CD14-positive monocyte (primary cell): ENCODE measurements at regions not wholly inside any gene's neighbourhood (a gene's known extent, or its start where the extent isn't known, plus 50 kb on each side); places are given as distances from the start of the nearest gene placed in this dataset.

Source experiments
- DNase-seq, 3 donors: peaks; one replicate each; pipeline ENCODE4 v3.0.0-alpha.2; 2011 to 2022
- H2AFZ ChIP-seq: 2 replicates; pipeline ENCODE4 v1.6.0; 2012; ENCODE audit warnings: mild to moderate bottlenecking, low read depth, low read length, inconsistent platforms; ENCODE audit not compliant: insufficient read depth, poor library complexity, severe bottlenecking
- H3K27ac ChIP-seq, 2 donors: 1 replicate in 1 of 2; 2 replicates in 1 of 2; pipeline ENCODE4 v1.5.1; 2012 to 2013; ENCODE audit warnings: low read length in 2 of 2, control low read depth in 1 of 2, inconsistent platforms in 1 of 2, low read depth in 1 of 2, mild to moderate bottlenecking in 1 of 2
- H3K27me3 ChIP-seq, 2 donors: one replicate each; pipeline versions ENCODE4 v1.6.0 to v1.6.1; 2011 to 2013; ENCODE audit warnings: low read length in 2 of 2; ENCODE audit not compliant: control insufficient read depth in 2 of 2, insufficient read depth in 2 of 2
- H3K36me3 ChIP-seq, 2 donors: replicated peaks in 1 of 2; 1 replicate in 1 of 2; 2 replicates in 1 of 2; pipeline versions ENCODE4 v1.5.1 to v1.6.1; 2012 to 2013; ENCODE audit warnings: low read length in 2 of 2, control low read depth in 1 of 2, inconsistent platforms in 1 of 2, mild to moderate bottlenecking in 1 of 2; ENCODE audit not compliant: insufficient read depth in 2 of 2, control insufficient read depth in 1 of 2
- H3K4me1 ChIP-seq, 2 donors: 1 replicate in 1 of 2; 2 replicates in 1 of 2; pipeline versions ENCODE4 v1.5.1 to v1.6.1; 2012 to 2013; ENCODE audit warnings: low read length in 2 of 2, control low read depth in 1 of 2, inconsistent platforms in 1 of 2, mild to moderate bottlenecking in 1 of 2, moderate library complexity in 1 of 2; ENCODE audit not compliant: insufficient read depth in 2 of 2, control insufficient read depth in 1 of 2
- H3K4me2 ChIP-seq: replicated peaks from 2 replicates; pipeline ENCODE3; 2012; ENCODE audit warnings: low read length, moderate library complexity, mild to moderate bottlenecking; ENCODE audit not compliant: poor library complexity, severe bottlenecking; ENCODE audit errors: extremely low read depth
- H3K4me3 ChIP-seq, 3 experiments: fragments of 200-600 bp in 1 of 3; sonication (generic) in 1 of 3; replicated peaks in 1 of 3; 1 replicate in 2 of 3; 2 replicates in 1 of 3; pipeline ENCODE4 v1.5.1; 2011 to 2013; ENCODE audit warnings: low read length in 3 of 3, mild to moderate bottlenecking in 3 of 3, control low read depth in 2 of 3, low read depth in 2 of 3, inconsistent platforms in 1 of 3, moderate library complexity in 1 of 3
- H3K79me2 ChIP-seq: 2 replicates; pipeline ENCODE4 v1.6.0; 2012; ENCODE audit warnings: mild to moderate bottlenecking, control low read depth, inconsistent platforms, low read length, moderate library complexity; ENCODE audit not compliant: insufficient read depth
- H3K9ac ChIP-seq: 2 replicates; pipeline ENCODE4 v1.6.0; 2017; ENCODE audit warnings: low read length, mild to moderate bottlenecking; ENCODE audit not compliant: insufficient read depth, poor library complexity, severe bottlenecking
- H3K9me3 ChIP-seq, 2 donors: replicated peaks in 1 of 2; 1 replicate in 1 of 2; 2 replicates in 1 of 2; pipeline versions ENCODE4 v1.5.1 to v1.6.1; 2012 to 2013; ENCODE audit warnings: low read length in 2 of 2, control low read depth in 1 of 2; ENCODE audit not compliant: control insufficient read depth in 1 of 2, insufficient read depth in 1 of 2
- H4K20me1 ChIP-seq: 2 replicates; pipeline ENCODE4 v1.6.0; 2012; ENCODE audit warnings: mild to moderate bottlenecking, low read length, control low read depth, moderate library complexity; ENCODE audit not compliant: insufficient read depth
- H3K27ac Mint-ChIP-seq, 7 donors: one replicate each; pipeline ENCODE4 v1.8.0; 2020; ENCODE audit warnings: mild to moderate bottlenecking in 7 of 7, mixed read lengths in 7 of 7, moderate library complexity in 6 of 7, inconsistent platforms in 2 of 7
- H3K27me3 Mint-ChIP-seq, 3 donors: one replicate each; pipeline ENCODE4 v1.8.0; 2021 to 2022; ENCODE audit warnings: low read depth in 3 of 3, mild to moderate bottlenecking in 3 of 3, mixed read lengths in 3 of 3, moderate library complexity in 3 of 3, inconsistent platforms in 1 of 3
- H3K36me3 Mint-ChIP-seq, 2 donors: one replicate each; pipeline ENCODE4 v1.8.0; 2020; ENCODE audit warnings: mixed read lengths in 2 of 2, inconsistent platforms in 1 of 2, mild to moderate bottlenecking in 1 of 2
- H3K4me1 Mint-ChIP-seq: one replicate; pipeline ENCODE4 v1.8.0; 2020; ENCODE audit warnings: mild to moderate bottlenecking, mixed read lengths
- H3K4me3 Mint-ChIP-seq, 2 donors: one replicate each; pipeline ENCODE4 v1.8.0; 2020; ENCODE audit warnings: mild to moderate bottlenecking in 2 of 2, mixed read lengths in 2 of 2, moderate library complexity in 1 of 2
- H3K9me3 Mint-ChIP-seq, 7 donors: one replicate each; pipeline ENCODE4 v1.8.0; 2020 to 2022; ENCODE audit warnings: mixed read lengths in 7 of 7, mild to moderate bottlenecking in 6 of 7, moderate library complexity in 6 of 7, inconsistent platforms in 2 of 7
- WGBS: methylation state at CpG from one replicate; pipeline ENCODE4 v1.1.5; 2013; ENCODE audit warnings: missing lambda C conversion rate; ENCODE audit not compliant: insufficient coverage; 5-methylcytosine and 5-hydroxymethylcytosine counted together
- intact Hi-C, 2 donors: fragments of 100-400 bp; cut with micrococcal nuclease; formaldehyde crosslinking; loops; one replicate each; pipeline versions ENCODE4 v1.15.0 to v1.15.1; 2023
- TF ChIP-seq, protein P1 (sequence below): fragments of 200-600 bp; IDR thresholded peaks from one replicate; pipeline ENCODE4 v1.8.0; 2022; ENCODE audit warnings: antibody characterized with exemption, mild to moderate bottlenecking

DNA sequence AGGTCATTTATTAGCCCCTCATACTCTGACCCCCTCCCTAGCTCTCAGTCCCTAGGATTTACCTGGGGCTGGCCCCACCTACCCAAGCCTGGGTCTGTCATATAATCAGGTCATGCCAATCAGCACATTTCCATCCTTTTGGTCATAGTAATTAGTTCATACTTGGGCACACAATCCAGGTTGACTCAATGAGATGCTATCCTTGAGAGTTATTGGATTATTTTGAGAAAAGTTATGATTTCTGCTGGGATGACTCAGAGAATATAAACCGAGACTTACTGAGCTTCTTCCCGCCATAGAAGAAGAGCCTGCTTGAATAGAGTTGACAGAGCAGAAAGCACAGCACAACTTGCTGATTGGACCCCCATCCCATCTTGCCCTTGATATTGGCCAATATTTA is 331.5 kb downstream of the CBLN1 start:
- DNase-seq = no peak
- Histone ChIP-seq H4K20me1 (no peaks in the 10 kb centered on the region), H3K9me3 (no peaks in the 10 kb centered on the region), H2AFZ (no peak overlapping the region), H3K4me3 (no peak overlapping the region), H3K79me2 (no peaks in the 10 kb centered on the region), H3K36me3 (no peaks in the 10 kb centered on the region), H3K4me1 (no peaks in the 10 kb centered on the region), H3K4me2 (no peak overlapping the region), H3K9ac (no peak overlapping the region), H3K27me3 (no peaks in the 10 kb centered on the region), H3K27ac (no peak overlapping the region)
- intact Hi-C loops = no loop called here
- TF ChIP-seq, protein P1, sequence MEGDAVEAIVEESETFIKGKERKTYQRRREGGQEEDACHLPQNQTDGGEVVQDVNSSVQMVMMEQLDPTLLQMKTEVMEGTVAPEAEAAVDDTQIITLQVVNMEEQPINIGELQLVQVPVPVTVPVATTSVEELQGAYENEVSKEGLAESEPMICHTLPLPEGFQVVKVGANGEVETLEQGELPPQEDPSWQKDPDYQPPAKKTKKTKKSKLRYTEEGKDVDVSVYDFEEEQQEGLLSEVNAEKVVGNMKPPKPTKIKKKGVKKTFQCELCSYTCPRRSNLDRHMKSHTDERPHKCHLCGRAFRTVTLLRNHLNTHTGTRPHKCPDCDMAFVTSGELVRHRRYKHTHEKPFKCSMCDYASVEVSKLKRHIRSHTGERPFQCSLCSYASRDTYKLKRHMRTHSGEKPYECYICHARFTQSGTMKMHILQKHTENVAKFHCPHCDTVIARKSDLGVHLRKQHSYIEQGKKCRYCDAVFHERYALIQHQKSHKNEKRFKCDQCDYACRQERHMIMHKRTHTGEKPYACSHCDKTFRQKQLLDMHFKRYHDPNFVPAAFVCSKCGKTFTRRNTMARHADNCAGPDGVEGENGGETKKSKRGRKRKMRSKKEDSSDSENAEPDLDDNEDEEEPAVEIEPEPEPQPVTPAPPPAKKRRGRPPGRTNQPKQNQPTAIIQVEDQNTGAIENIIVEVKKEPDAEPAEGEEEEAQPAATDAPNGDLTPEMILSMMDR = no peak
- WGBS = 93% methylated on average over 2 of the region's 2 CpGs
- peaks cover 0 to 11% (median 2%) of the 10 kb centered on the region in 7 donors for H3K9me3 Mint-ChIP-seq
- H3K27me3 Mint-ChIP-seq = no peaks in the 10 kb centered on the region
- no peak overlapping the region for H3K4me3 Mint-ChIP-seq
- H3K27ac Mint-ChIP-seq = no peak overlapping the region
- H3K4me1 Mint-ChIP-seq = no peaks in the 10 kb centered on the region
- H3K36me3 Mint-ChIP-seq = no peaks in the 10 kb centered on the region

DNA sequence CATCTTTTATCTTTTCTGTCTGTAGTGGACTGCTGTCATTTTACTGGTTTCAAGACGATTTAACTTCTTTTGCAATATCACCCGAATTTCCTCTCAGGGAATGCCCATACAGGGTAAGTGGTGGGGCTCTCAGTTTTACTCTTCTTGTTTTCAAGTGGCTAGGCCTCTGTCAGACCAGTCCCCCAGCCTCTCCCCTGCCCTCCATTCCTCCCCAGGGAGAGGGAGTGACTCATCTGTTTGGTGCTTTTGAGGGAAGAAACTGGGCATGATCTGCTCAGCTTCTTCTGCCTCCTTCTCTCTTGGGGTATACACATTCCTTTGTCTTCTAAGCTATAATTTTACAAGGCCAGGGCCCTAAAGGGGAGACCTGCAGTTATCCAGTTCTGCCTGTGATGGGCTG is 332.0 kb downstream of the CBLN1 start:
- Mint-ChIP-seq H3K36me3 (no peaks in the 10 kb centered on the region), H3K27ac (peak overlapping the region in 1 of 7 donors; percentile 14), H3K4me1 (no peaks in the 10 kb centered on the region), H3K9me3 (peaks cover 0 to 13% (median 2%) of the 10 kb centered on the region in 7 donors), H3K27me3 (peaks cover 0 to 1% (median 0%) of the 10 kb centered on the region in 3 donors), H3K4me3 (no peak overlapping the region)
- H3K4me1 ChIP-seq = no peaks in the 10 kb centered on the region
- no peaks in the 10 kb centered on the region for H3K36me3 ChIP-seq
- H3K4me3 ChIP-seq = no peak overlapping the region
- no peaks in the 10 kb centered on the region for H4K20me1 ChIP-seq
- TF ChIP-seq, protein P1 = no peak
- no peaks in the 10 kb centered on the region for H3K79me2 ChIP-seq
- intact Hi-C loops = no loop called here
- no CpG with 5 or more reads among the region's 2 CpGs for WGBS
- H3K9me3 ChIP-seq = no peaks in the 10 kb centered on the region
- no peak overlapping the region for H3K9ac ChIP-seq
- no peaks in the 10 kb centered on the region for H3K27me3 ChIP-seq
- H3K27ac ChIP-seq = no peak overlapping the region
- no peak overlapping the region for H3K4me2 ChIP-seq
- no peak overlapping the region for H2AFZ ChIP-seq
- DNase-seq = no peak
